NCI-H2196 treated with DMSO at 0.1 percent for 48 hours (cell line): ENCODE measurements at regions not wholly inside any gene's neighbourhood (a gene's known extent, or its start where the extent isn't known, plus 50 kb on each side); places are given as distances from the start of the nearest gene placed in this dataset.
"Not testable (repeated sequence)": the region's sequence is repeated elsewhere in the genome, so short reads cannot be mapped to it uniquely, and the experiment has no call there.

Experiments
- DNase-seq: peaks from one replicate; lab custom pipeline; 2025; ENCODE audit not compliant: unreplicated experiment; lab: John Stamatoyannopoulos, UW

DNA sequence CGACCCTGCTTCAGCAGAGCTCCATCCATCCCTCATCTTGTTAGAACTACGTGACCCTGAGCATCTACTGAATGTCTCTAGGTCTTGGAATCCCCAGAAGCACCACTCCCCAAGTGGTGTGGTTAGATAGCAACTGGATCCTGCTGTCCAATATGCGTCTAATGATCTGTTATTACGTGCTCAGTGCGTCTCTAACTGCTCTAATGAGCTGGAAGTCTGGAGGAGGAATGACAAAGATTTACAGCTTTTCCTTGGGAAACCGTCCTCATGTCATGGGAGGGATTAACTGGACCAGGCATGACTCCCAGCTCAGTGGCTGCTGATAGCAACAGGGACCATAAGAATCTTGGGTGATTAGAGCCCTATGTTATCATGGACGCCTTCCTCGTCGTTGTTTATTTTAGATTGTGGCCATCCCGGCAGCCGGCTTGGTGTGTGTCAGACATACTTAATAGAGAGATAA is 150.9 kb downstream of the HS3ST3B1 start:
- no peak for DNase-seq

DNA sequence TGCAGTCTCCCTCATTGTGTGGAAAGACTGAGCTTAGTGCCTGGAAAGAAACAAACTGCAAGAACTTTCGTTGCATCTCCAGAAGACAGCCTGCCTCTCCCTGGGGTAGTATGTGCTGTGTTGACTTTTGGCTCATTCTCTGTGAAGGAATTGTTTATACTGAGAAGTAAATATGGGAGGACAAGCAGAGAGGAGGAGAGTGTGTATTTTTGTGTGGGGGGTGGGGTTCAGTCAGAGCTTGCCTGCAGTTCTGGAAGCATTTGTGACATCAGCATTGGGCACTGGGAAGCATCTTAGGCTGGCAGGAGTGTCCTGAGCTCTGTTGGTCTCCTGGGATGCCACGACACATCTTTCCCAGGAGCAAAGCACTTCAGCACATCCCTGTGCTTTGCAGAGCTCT is 147.9 kb downstream of the HS3ST3B1 start:
- DNase-seq = no peak

- no peak for DNase-seq
These were observed 145.9 kb downstream of the HS3ST3B1 start for GRCh38 chr17:14446825-14447224.

- DNase-seq = no peak
These were observed 144.0 kb downstream of the HS3ST3B1 start for GRCh38 chr17:14444915-14445314.

DNA sequence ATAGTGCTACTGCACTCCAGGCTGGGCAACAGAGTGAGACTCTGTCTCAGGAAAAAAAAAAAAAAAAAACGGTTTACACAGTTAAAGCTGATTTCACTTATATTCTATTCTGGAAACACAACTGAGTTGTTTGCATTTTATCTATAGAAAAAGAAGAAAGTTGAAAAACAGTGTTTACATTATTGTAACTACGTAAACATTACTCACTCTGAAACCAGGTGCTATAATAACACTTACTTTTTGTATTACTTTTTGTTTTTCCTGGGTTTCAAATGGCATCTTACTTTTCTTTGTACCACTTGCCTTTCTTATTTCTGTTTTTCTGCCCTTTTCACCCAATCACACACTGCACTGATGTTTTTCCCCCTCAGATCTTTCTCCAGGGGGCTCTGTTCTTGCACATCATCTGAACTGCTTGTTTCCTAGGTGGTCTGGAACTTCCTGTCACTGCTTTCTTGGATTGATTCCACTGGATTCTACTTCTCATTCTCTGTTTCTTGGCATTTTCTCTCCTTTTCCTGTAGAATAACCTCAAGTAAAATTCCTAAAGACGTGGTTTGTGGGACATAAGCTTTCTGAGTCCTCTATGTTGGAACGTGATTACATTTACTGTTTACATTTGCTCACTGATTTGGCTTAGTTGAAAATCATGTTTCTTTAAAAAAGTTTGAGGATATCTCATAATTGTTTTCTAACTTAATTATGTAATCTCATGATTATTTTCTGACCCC is 142.1 kb downstream of the HS3ST3B1 start:
- no peak for DNase-seq

DNA sequence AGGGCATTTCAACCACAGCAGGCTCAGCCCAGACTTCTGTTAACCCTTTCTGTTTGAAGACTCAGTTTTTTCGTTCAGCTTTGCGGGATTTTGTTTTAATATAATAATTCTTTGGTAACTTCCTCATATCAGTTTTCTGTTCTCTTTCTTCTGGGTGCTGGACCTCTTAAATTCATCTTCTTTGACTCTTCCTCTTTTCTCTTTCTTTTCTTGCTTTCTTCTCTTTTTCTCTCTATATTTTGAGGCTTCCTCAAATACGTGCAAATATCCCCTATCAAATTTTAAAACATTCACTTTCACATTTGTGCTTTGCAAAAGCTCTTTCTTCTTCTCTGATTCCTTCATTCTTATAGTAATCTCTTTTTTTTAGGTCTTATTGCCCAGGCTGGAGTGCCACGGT is 136.3 kb downstream of the HS3ST3B1 start:
- no peak for DNase-seq

- no peak for DNase-seq
These were observed 135.4 kb downstream of the HS3ST3B1 start for GRCh38 chr17:14436266-14436665.

- DNase-seq = no peak
These were observed 133.6 kb downstream of the HS3ST3B1 start for GRCh38 chr17:14434506-14434905.

DNA sequence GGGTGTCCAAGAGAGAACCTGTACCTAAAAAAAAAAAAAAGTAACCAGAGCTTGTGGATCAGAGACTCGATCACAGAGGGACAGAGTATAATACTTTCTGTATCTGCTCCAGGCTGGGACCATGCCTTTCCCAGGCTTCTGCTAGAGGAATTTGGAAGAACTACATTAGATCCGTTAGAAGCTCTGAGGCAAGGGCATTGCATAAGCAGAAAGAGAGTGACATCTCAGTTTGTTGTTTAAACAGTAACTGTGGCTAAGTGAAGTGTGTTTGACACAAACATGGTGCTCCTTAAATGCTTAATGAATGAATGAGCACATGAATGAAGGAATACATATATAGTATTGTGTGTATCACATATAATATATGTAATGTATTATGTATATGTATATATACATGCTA is 131.2 kb downstream of the HS3ST3B1 start:
- no peak for DNase-seq

DNA sequence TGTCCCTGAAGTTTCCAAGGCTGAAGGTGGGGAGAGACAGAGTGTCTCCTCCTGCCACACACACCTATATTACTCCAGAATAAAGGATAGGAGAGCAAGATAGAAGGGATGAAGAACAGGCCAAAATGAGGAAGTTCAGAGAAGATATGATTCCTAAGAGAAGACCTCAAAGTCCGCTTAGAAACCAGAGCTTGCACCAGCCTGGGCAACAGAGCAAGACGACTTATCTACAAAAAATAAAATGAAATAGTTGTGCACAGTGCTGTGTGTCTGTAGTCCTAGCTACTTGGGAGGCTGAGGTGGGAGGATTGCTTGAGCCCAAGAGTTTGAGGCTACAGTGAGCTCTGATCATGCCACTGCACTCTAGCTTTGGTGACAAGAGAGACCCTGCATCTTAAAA is 128.2 kb downstream of the HS3ST3B1 start:
- no peak for DNase-seq

- no peak for DNase-seq
These were observed 127.8 kb downstream of the HS3ST3B1 start for GRCh38 chr17:14428648-14429029.

- DNase-seq = no peak
These were observed 127.2 kb downstream of the HS3ST3B1 start for GRCh38 chr17:14427900-14428647.

DNA sequence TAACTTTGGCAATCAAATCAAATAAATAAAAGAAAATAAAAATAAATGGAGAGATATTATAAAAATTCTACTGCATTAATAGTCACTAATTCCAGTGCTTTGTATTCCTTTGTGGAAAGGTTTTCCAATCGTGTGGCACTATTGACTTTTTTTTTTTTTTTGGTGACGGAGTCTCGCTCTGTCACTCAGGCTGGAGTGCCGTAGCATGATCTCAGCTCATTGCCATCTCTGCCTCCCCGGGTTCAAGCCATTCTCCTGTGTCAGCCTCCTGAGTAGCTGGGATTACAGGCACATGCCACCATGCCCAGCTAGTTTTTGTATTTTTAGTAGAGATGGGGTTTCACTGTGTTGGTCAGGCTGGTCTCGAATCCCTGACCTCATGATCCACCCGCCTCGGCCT is 122.3 kb downstream of the HS3ST3B1 start:
- DNase-seq = not testable (repeated sequence)

GRCh38 chr17:14417336-14417735 is 116.5 kb downstream of the HS3ST3B1 start:
- DNase-seq = no peak

GRCh38 chr17:14409292-14409691 is 108.4 kb downstream of the HS3ST3B1 start:
- no peak for DNase-seq

DNA sequence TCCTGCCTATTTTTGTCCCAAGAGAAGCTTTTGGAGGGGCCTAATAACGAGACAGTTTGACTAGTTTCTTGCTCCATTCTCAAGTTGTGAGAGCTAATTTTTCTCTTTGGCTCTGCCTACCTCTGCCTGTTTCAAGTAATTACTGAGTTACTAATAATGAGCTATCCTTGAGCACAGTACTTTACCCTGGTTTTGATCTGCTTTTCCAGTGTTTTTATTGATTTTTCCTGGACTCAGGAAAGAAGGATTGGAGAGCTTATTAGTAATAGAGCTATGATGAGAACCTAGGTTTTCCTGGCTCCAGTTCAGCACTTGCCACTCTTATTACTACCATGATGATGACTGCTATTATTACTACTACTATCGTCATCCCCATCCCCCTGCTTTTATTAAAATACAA is 106.7 kb downstream of the HS3ST3B1 start:
- DNase-seq = no peak

GRCh38 chr17:14405189-14405588 is 104.3 kb downstream of the HS3ST3B1 start:
- DNase-seq = no peak
